Thyroid gland (tissue), 4 donors: ENCODE measurements at regions not wholly inside any gene's neighbourhood (a gene's known extent, or its start where the extent isn't known, plus 50 kb on each side); places are given as distances from the start of the nearest gene placed in this dataset.

Source experiments
- DNase-seq, 2 donors: peaks; one replicate each; pipeline ENCODE4 v3.0.0-alpha.2; 2019
- H3K27ac ChIP-seq, 3 donors: fragments of 200-600 bp; sonication (generic); 1 replicate in 2 of 3; 2 replicates in 1 of 3; pipeline ENCODE4 v1.5.1; 2016 to 2019; ENCODE audit warnings: mild to moderate bottlenecking in 1 of 3, moderate library complexity in 1 of 3
- H3K27me3 ChIP-seq: fragments of 200-600 bp; sonication (generic); one replicate; pipeline ENCODE4 v1.5.1; 2019
- H3K36me3 ChIP-seq, 2 donors: fragments of 200-600 bp; sonication (generic); one replicate each; pipeline ENCODE4 v1.5.1; 2016 to 2019
- H3K4me1 ChIP-seq, 2 donors: fragments of 200-600 bp; sonication (generic); one replicate each; pipeline ENCODE4 v1.5.1; 2017 to 2019
- H3K4me3 ChIP-seq, 3 donors: fragments of 200-600 bp; sonication (generic); replicated peaks in 1 of 3; 1 replicate in 2 of 3; 2 replicates in 1 of 3; pipeline ENCODE4 v1.5.1; 2016; ENCODE audit warnings: mild to moderate bottlenecking in 1 of 3
- H3K9me3 ChIP-seq: fragments of 200-600 bp; sonication (generic); one replicate; pipeline ENCODE4 v1.5.1; 2017
- CTCF ChIP-seq, 6 experiments: fragments of 200-600 bp in 3 of 6; fragments of 450-650 bp in 3 of 6; sonication (generic) in 3 of 6; IDR thresholded peaks; one replicate each; pipeline ENCODE4 v1.5.1; 2016 to 2019; ENCODE audit warnings: antibody characterized with exemption in 6 of 6, mild to moderate bottlenecking in 2 of 6, inconsistent platforms in 1 of 6, moderate library complexity in 1 of 6
- POLR2A ChIP-seq, 2 donors: fragments of 450-650 bp; IDR thresholded peaks; one replicate each; pipeline ENCODE4 v1.6.1; 2017; ENCODE audit warnings: antibody characterized with exemption in 2 of 2, mild to moderate bottlenecking in 2 of 2, moderate library complexity in 1 of 2
- WGBS, 2 donors: methylation state at CpG; one replicate each; pipeline ENCODE4 v1.1.5; 2017; 5-methylcytosine and 5-hydroxymethylcytosine counted together
- intact Hi-C: fragments of 100-400 bp; cut with DNase I; formaldehyde crosslinking; loops from one replicate; pipeline ENCODE4 v1.15.1; 2023

GRCh38 chr10:75304741-75305390 is 69.1 kb upstream of the COMTD1 start:
- no peak overlapping the region for H3K27ac ChIP-seq
- no peak for DNase-seq
- no peak overlapping the region for H3K4me3 ChIP-seq
- no peak for TF ChIP-seq CTCF (IDR thresholded peaks at IDR 0.05)
- WGBS, 2 donors: 95 to 99% methylated on average over 2 of the region's 2 CpGs
- H3K4me1 ChIP-seq: no peaks in the 10 kb centered on the region
- no peaks in the 10 kb centered on the region for H3K27me3 ChIP-seq
- intact Hi-C loops: no loop called here
- H3K36me3 ChIP-seq: no peaks in the 10 kb centered on the region
- H3K9me3 ChIP-seq: no peaks in the 10 kb centered on the region

- DNase-seq: no peak
- H3K4me1 ChIP-seq: no peaks in the 10 kb centered on the region
- TF ChIP-seq CTCF (IDR thresholded peaks at IDR 0.05) (no peak), POLR2A (IDR thresholded peaks at IDR 0.05) (no peak)
- 87 to 96% methylated on average over 1 of the region's 1 CpG for WGBS, 2 donors
- H3K9me3 ChIP-seq: no peaks in the 10 kb centered on the region
- intact Hi-C loops: no loop called here
- H3K4me3 ChIP-seq: no peak overlapping the region
- H3K27me3 ChIP-seq: no peaks in the 10 kb centered on the region
- no peaks in the 10 kb centered on the region for H3K36me3 ChIP-seq
- H3K27ac ChIP-seq: no peak overlapping the region
These were observed 68.6 kb upstream of the COMTD1 start for GRCh38 chr10:75304313-75304712.

GRCh38 chr10:75303045-75303777 is 67.5 kb upstream of the COMTD1 start:
- no peak for DNase-seq
- 87% methylated on average over 2 of the region's 2 CpGs for WGBS, 2 donors
- Histone ChIP-seq H3K9me3 (no peaks in the 10 kb centered on the region), H3K4me1 (no peaks in the 10 kb centered on the region), H3K4me3 (no peak overlapping the region), H3K36me3 (no peaks in the 10 kb centered on the region), H3K27me3 (no peaks in the 10 kb centered on the region), H3K27ac (no peak overlapping the region)
- TF ChIP-seq CTCF (IDR thresholded peaks at IDR 0.05) (no peak), POLR2A (IDR thresholded peaks at IDR 0.05) (no peak)
- intact Hi-C loops: no loop called here

- no peak overlapping the region for H3K27ac ChIP-seq
- no peaks in the 10 kb centered on the region for H3K27me3 ChIP-seq
- no peaks in the 10 kb centered on the region for H3K9me3 ChIP-seq
- no peak for DNase-seq
- WGBS, 2 donors: 90 to 93% methylated on average over 1 of the region's 1 CpG
- TF ChIP-seq POLR2A (IDR thresholded peaks at IDR 0.05) (no peak), CTCF (IDR thresholded peaks at IDR 0.05) (no peak)
- intact Hi-C loops: no loop called here
- no peak overlapping the region for H3K4me3 ChIP-seq
- H3K36me3 ChIP-seq: no peaks in the 10 kb centered on the region
- H3K4me1 ChIP-seq: no peaks in the 10 kb centered on the region
These were observed 66.3 kb upstream of the COMTD1 start for GRCh38 chr10:75302029-75302428.

GRCh38 chr10:75297021-75297599 is 61.4 kb upstream of the COMTD1 start:
- peak overlapping the region in 1 of 3 donors; percentile 85 for H3K27ac ChIP-seq
- TF ChIP-seq POLR2A (IDR thresholded peaks at IDR 0.05) (no peak), CTCF (IDR thresholded peaks at IDR 0.05) (no peak)
- intact Hi-C loops: no loop called here

More at GRCh38 chr10:75297021-75297599, 61.4 kb upstream of the COMTD1 start:
- Histone ChIP-seq H3K4me1 (peaks cover 5 to 21% of the 10 kb centered on the region in 2 donors), H3K27me3 (no peaks in the 10 kb centered on the region), H3K9me3 (no peaks in the 10 kb centered on the region), H3K4me3 (no peak overlapping the region), H3K36me3 (no peaks in the 10 kb centered on the region)
- 63 to 66% methylated on average over 2 of the region's 2 CpGs for WGBS, 2 donors
- DNase-seq: no peak
